ENCODE measurements at regions not wholly inside any gene's neighbourhood (a gene's known extent, or its start where the extent isn't known, plus 50 kb on each side); places are given as distances from the start of the nearest gene placed in this dataset.

DNA sequence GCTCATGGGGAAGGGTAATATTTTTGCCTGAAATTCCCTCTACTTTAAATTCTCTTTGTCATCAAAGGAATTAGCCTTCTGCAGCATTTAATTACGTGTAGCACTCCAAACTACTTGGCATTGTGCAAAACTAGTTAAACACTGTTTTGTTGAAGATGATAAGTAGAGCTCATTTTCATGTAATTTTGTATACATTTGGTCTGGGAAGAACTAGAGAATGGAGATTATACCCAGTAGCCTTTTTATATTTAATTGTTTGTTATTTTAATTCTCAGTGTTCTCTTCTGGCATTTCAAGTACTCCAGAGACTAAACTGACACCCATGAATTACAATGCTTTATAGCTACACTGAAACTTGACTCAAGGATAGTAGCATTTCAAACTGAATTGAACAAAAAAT lies 211.5 kb upstream of the SMIM31 start:
- Histone ChIP-seq H3K9ac (ENCODE audit: insufficient read depth, low read length, poor library complexity, severe bottlenecking) (no peak overlapping the region), H4K20me1 (ENCODE audit: insufficient read depth, low read length) (no peaks in the 10 kb centered on the region), H3K4me1 (ENCODE audit: control insufficient read depth in 1 of 2, insufficient read depth in 2 of 2, low read length in 2 of 2) (no peaks in the 10 kb centered on the region), H3K79me2 (ENCODE audit: insufficient read depth, low read length) (no peaks in the 10 kb centered on the region), H2AFZ (ENCODE audit: insufficient read depth, low read depth, low read length, poor library complexity, severe bottlenecking) (no peak overlapping the region), H3K4me3 (replicated peaks in 1 of 3; ENCODE audit: low read depth in 2 of 3, low read length in 3 of 3) (no peak overlapping the region), H3K27me3 (ENCODE audit: control insufficient read depth in 2 of 2, insufficient read depth in 2 of 2, low read length in 2 of 2) (no peaks in the 10 kb centered on the region), H3K9me3 (replicated peaks in 1 of 2; ENCODE audit: control insufficient read depth in 1 of 2, insufficient read depth in 1 of 2, low read length in 2 of 2) (peaks cover 23 to 25% of the 10 kb centered on the region in 2 donors), H3K27ac (ENCODE audit: low read depth in 1 of 2, low read length in 2 of 2) (no peak overlapping the region), H3K4me2 (replicated peaks; ENCODE audit: extremely low read depth, low read length, poor library complexity, severe bottlenecking) (no peak overlapping the region), H3K36me3 (replicated peaks in 1 of 2; ENCODE audit: control insufficient read depth in 1 of 2, insufficient read depth in 2 of 2, low read length in 2 of 2) (no peaks in the 10 kb centered on the region)
- Mint-ChIP-seq H3K36me3 (no peaks in the 10 kb centered on the region), H3K27ac (no peak overlapping the region), H3K4me3 (no peak overlapping the region), H3K9me3 (peaks cover 4 to 35% (median 16%) of the 10 kb centered on the region in 7 donors), H3K27me3 (ENCODE audit: low read depth in 3 of 3) (no peaks in the 10 kb centered on the region), H3K4me1 (no peaks in the 10 kb centered on the region)
- TF ChIP-seq CTCF (IDR thresholded peaks at IDR 0.05) = no peak
- WGBS (ENCODE audit: insufficient coverage) = no CpG with 5 or more reads among the region's 1 CpG
- intact Hi-C loops (cut with micrococcal nuclease) = no loop called here
- no peak for DNase-seq

DNA sequence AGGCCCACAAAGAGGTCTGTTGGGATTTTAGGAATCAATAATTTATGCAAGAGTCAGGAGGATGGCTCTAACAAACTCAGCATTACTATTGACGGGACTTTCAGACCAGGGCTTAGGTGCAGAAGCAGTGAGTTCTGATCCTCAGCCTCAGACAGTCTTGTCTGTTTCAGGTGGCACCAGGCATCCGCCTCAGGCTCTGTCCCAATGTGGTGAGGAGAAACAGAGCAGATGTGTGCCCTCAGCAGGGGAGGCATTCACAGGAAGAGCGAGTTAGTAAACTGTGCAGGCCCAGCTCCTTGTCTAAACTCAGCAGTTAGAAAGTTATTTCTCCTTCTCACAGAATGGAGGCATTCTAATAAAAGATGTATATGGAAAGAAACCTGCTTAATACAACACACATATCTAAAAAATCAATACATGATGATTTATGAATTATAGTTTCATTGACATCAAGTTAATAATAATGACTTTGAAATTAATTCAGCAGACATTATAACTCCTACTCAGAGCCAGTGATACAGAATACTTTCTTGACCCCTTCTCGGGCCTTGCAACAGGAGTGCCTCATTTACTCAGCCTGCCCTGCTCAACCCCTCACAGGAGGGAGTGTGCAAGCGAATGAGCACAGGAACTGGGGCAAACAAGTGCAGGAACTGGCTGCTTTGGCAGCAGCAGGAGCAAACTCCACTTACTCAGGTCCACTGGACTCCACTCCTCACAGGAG lies 202.8 kb upstream of the SMIM31 start:
- H3K36me3 ChIP-seq (replicated peaks in 1 of 2; ENCODE audit: control insufficient read depth in 1 of 2, insufficient read depth in 2 of 2, low read length in 2 of 2) = no peaks in the 10 kb centered on the region
- H3K9ac ChIP-seq (ENCODE audit: insufficient read depth, low read length, poor library complexity, severe bottlenecking) = no peak overlapping the region
- H2AFZ ChIP-seq (ENCODE audit: insufficient read depth, low read depth, low read length, poor library complexity, severe bottlenecking) = no peak overlapping the region
- 82% methylated on average over 3 of the region's 5 CpGs for WGBS (ENCODE audit: insufficient coverage)
- H3K27ac ChIP-seq (ENCODE audit: low read depth in 1 of 2, low read length in 2 of 2) = no peak overlapping the region
- no peak overlapping the region for H3K4me3 Mint-ChIP-seq
- H3K36me3 Mint-ChIP-seq = no peaks in the 10 kb centered on the region
- no peak overlapping the region for H3K4me3 ChIP-seq (replicated peaks in 1 of 3; ENCODE audit: low read depth in 2 of 3, low read length in 3 of 3)
- no peaks in the 10 kb centered on the region for H4K20me1 ChIP-seq (ENCODE audit: insufficient read depth, low read length)
- TF ChIP-seq CTCF (IDR thresholded peaks at IDR 0.05) = no peak
- H3K4me2 ChIP-seq (replicated peaks; ENCODE audit: extremely low read depth, low read length, poor library complexity, severe bottlenecking) = no peak overlapping the region
- no peak for DNase-seq
- peaks cover 10 to 13% of the 10 kb centered on the region in 2 donors for H3K9me3 ChIP-seq (replicated peaks in 1 of 2; ENCODE audit: control insufficient read depth in 1 of 2, insufficient read depth in 1 of 2, low read length in 2 of 2)
- H3K27me3 Mint-ChIP-seq (ENCODE audit: low read depth in 3 of 3) = no peaks in the 10 kb centered on the region
- no peaks in the 10 kb centered on the region for H3K79me2 ChIP-seq (ENCODE audit: insufficient read depth, low read length)
- H3K27me3 ChIP-seq (ENCODE audit: control insufficient read depth in 2 of 2, insufficient read depth in 2 of 2, low read length in 2 of 2) = no peaks in the 10 kb centered on the region
- no peak overlapping the region for H3K27ac Mint-ChIP-seq
- H3K4me1 ChIP-seq (ENCODE audit: control insufficient read depth in 1 of 2, insufficient read depth in 2 of 2, low read length in 2 of 2) = no peaks in the 10 kb centered on the region
- no peaks in the 10 kb centered on the region for H3K4me1 Mint-ChIP-seq
- intact Hi-C loops (cut with micrococcal nuclease) = no loop called here
- peaks cover 1 to 18% (median 6%) of the 10 kb centered on the region in 7 donors for H3K9me3 Mint-ChIP-seq

Measured in CD14-positive monocyte (primary cell).